ENCODE measurements at regions not wholly inside any gene's neighbourhood (a gene's known extent, or its start where the extent isn't known, plus 50 kb on each side); places are given as distances from the start of the nearest gene placed in this dataset.

- Histone ChIP-seq H3K4me1 (ENCODE audit: control insufficient read depth, insufficient read depth, low read length) (no peaks in the 10 kb centered on the region), H3K27me3 (ENCODE audit: control insufficient read depth, insufficient read depth, low read length) (no peaks in the 10 kb centered on the region), H3K4me3 (ENCODE audit: low read depth in 2 of 2, low read length in 2 of 2) (no peak overlapping the region), H3K36me3 (ENCODE audit: control insufficient read depth, insufficient read depth, low read length) (no peaks in the 10 kb centered on the region), H3K27ac (ENCODE audit: low read length) (no peak overlapping the region), H3K9me3 (ENCODE audit: control insufficient read depth, insufficient read depth, low read depth, low read length) (0 out of 2 replicates have a peak, but pooled peaks cover 3% of the 10 kb centered on the region)
- BruUV-seq (replicated peaks): no TSS peak
- in situ Hi-C loops (cut with HindIII; ENCODE audit: low pct_unique_long_range_greater_than_20kb, low sequenced_read_pairs) (no loop called here), intact Hi-C loops (cut with micrococcal nuclease; ENCODE audit: unreplicated experiment) (no loop called here)
- DNase-seq (ENCODE audit: low read depth, low spot score) (no peak), ATAC-seq (no peak)
- ChIA-PET POLR2A (no interaction called here), CTCF (no interaction called here)
- TF ChIP-seq CTCF (IDR thresholded peaks at IDR 0.05) (no peak), POLR2AphosphoS5 (IDR thresholded peaks at IDR 0.05; ENCODE audit: low read depth, low read length) (no peak), TCF7L2 (IDR thresholded peaks at IDR 0.05; ENCODE audit: low read depth, low read length) (no peak), SIN3A (IDR thresholded peaks at IDR 0.05; ENCODE audit: borderline replicate concordance, insufficient read depth, low read depth, low read length) (no peak), REST (IDR thresholded peaks at IDR 0.05; ENCODE audit: insufficient read depth in 1 of 2, low read depth in 2 of 2, low read length in 1 of 2) (no peak)
These were observed 180.3 kb upstream of the RGS18 start for GRCh38 chr1:191977874-191978506.

DNA sequence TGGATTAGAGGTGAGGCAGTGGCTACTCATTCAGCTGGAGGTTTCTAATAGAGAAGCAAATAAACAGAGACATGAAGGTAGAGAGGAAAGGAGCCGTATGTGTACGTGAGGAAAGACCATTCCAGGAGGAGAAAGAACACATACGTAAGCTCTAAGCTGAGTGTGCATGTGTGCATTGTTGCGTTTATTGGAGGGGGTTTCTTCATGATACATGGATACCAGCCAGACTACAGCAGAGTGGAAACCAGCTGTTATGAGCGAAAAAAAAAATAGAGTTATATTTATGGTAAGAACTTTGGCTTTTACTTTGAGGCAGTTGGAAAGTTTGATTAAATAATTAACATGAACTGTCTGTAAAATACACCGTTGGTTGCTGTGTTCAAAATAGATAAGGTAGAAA lies 173.4 kb upstream of the RGS18 start:
- 0 out of 2 replicates have a peak, but pooled peaks cover 3% of the 10 kb centered on the region for H3K9me3 ChIP-seq (ENCODE audit: control insufficient read depth, insufficient read depth, low read depth, low read length)
- intact Hi-C loops (cut with micrococcal nuclease; ENCODE audit: unreplicated experiment): no loop called here
- in situ Hi-C loops (cut with HindIII; ENCODE audit: low pct_unique_long_range_greater_than_20kb, low sequenced_read_pairs): no loop called here

More for the DNA sequence above, 173.4 kb upstream of the RGS18 start:
- DNase-seq (ENCODE audit: low read depth, low spot score): no peak
- no peaks in the 10 kb centered on the region for H3K36me3 ChIP-seq (ENCODE audit: control insufficient read depth, insufficient read depth, low read length)
- no peaks in the 10 kb centered on the region for H3K4me1 ChIP-seq (ENCODE audit: control insufficient read depth, insufficient read depth, low read length)
- ChIA-PET POLR2A (no interaction called here), CTCF (interaction anchor here (0.6 kb wide), 1 partner anchor 43 kb away, joined by 5 read pairs; no protein-coding TSS in a partner anchor)
- H3K4me3 ChIP-seq (ENCODE audit: low read depth in 2 of 2, low read length in 2 of 2): no peak overlapping the region
- H3K27ac ChIP-seq (ENCODE audit: low read length): no peak overlapping the region
- TF ChIP-seq SIN3A (IDR thresholded peaks at IDR 0.05; ENCODE audit: borderline replicate concordance, insufficient read depth, low read depth, low read length) (no peak), CTCF (IDR thresholded peaks at IDR 0.05) (no peak), TCF7L2 (IDR thresholded peaks at IDR 0.05; ENCODE audit: low read depth, low read length) (no peak), REST (IDR thresholded peaks at IDR 0.05; ENCODE audit: insufficient read depth in 1 of 2, low read depth in 2 of 2, low read length in 1 of 2) (no peak), POLR2AphosphoS5 (IDR thresholded peaks at IDR 0.05; ENCODE audit: low read depth, low read length) (no peak)
- BruUV-seq (replicated peaks): no TSS peak
- ATAC-seq: no peak
- no peaks in the 10 kb centered on the region for H3K27me3 ChIP-seq (ENCODE audit: control insufficient read depth, insufficient read depth, low read length)
